ENCODE measurements at regions not wholly inside any gene's neighbourhood (a gene's known extent, or its start where the extent isn't known, plus 50 kb on each side); places are given as distances from the start of the nearest gene placed in this dataset.

DNA sequence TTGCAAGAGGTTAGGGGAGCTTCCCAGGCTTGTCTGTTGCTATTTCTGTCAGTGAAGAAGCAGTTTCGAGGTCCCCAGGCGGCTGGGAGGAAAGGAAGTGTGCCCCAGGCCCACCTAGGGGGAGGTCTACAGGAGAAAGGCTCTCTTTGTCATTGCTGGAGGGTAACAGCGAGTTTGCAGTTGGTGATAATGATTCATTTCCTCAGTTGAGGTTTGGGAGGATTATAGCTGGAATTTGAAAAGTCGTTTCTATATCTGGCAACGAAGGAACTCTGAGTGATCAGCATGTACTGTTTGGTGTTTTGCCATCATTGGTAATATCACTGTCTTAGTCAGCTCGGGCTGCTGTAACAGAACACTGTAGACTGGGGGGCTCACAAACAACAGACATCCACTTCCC lies 65.5 kb upstream of the UBE3A start:
- no peak for DNase-seq (ENCODE audit: low spot score)

DNA sequence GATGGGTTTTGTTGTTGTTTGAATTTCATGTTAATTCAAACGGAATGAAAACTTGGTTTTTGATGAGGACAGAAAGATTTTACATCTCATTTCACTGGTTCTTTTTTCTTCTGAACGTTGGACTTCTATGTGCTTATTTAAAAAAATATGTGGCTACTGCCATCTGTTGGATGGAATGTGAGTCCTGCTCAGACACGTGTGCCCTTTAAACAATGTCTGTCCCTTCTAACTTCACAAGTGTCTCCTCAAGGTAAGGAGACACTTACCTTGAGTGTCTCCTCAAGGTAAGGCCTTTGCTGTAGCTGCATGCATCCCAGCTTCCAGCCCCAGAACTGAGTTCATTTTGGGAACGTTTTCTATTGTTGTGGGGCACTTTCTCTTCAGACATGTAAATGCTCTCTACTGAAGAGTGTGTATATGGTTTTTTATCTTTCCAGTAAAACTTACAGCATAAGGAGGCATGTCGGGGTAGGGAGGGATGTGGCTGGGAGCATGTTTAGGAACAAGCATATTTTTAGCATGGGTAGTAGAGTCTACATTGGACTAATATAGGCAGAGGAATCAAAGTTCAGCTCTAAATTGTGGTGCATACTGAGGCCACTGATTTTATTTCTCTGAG lies 63.1 kb upstream of the UBE3A start:
- DNase-seq (ENCODE audit: low spot score) = no peak

DNA sequence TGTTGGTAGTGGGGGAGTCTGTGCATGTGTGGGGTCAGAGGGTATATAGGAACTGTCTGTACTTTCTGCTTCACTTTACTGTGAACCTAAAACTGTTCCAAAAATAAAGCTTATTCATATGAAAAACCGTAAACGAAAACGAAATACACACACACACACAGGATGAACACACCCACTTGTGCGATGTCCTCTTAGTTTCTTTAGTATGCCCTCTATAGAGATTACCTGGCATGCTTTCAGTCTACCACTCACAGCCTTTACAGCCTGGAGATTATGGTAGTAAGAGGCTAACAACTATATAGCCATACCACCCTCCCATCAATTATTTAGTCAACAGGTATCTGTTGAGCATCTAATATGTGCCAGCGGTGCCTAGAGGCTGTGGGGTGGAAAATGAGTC lies 60.0 kb upstream of the UBE3A start:
- no peak for DNase-seq (ENCODE audit: low spot score)

DNA sequence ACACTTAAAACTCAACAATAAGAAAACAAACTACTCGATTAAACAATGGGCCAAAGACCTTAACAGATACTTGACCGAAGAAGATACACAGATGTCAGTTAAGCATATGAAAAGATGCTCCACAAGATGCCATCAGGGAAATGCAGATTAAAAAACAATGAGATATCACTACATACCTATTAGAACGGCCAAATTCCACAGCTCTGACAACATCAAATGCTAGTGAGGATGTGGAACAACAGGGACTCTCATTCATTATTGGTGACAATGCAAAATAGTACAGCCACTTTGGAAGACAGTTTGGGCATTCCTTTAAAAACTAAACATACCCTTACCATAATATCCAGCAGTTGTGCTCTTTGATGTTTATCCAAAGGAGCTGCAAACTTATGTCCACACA lies 59.1 kb upstream of the UBE3A start:
- no peak for DNase-seq (ENCODE audit: low spot score)

DNA sequence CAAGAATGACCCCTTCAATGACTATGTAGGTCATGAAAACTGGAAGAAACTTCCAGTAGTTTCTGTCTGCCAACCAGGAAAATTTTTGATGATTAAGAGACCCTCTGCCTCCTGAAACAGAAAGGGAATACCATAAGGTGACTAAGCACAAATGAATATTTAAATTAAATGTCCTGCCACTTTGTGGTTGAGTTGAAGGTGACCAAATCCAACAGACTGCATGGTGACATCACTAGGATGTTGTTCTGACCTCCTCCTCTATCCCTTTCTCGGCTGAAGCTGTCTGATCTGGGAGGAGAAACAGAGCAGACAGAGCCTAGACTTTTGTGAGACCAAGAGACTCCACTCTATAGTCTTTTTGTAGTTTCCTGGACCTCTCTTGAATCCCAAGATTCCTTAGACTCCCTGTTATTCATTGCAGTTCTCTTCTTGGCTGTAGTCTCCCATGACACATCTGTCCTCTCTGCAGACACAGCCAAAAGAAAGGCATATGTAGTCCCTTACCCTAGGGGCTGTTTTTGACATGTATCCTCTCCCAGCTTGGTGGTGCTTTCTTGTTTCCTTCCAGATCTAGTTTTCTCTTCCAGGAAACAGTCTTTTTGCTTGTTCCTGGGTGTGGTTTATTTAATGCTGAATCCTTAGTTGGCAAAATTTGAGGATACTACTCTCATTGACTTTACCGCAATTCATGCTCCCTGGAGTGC lies 55.2 kb upstream of the UBE3A start:
- no peak for DNase-seq (ENCODE audit: low spot score)

DNA sequence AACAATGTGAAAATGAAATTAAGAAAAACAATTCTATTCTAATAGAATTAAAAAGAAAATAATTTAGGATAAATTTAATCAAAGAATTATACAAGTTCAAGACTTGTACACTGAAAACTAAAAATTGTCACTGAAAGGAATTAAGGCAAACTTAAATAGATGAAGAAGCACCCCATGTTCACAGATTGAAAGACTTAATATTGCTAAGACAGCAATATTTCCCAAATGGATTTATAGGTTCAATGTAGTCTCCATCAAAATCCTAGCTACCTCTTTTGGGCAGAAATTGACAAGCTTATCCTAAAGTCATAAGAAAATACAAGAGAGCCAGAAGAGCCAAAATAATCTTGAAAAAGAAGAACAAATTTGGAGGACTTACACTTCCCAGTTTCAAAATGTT lies 53.5 kb upstream of the UBE3A start:
- no peak for DNase-seq (ENCODE audit: low spot score)
